GM18520 (cell line): ENCODE measurements at regions not wholly inside any gene's neighbourhood (a gene's known extent, or its start where the extent isn't known, plus 50 kb on each side); places are given as distances from the start of the nearest gene placed in this dataset.
"Not testable (repeated sequence)": the region's sequence is repeated elsewhere in the genome, so short reads cannot be mapped to it uniquely, and the experiment has no call there.

Experiments used
- ATAC-seq: cut with Tn5 transposase; IDR thresholded peaks from one replicate; pipeline ENCODE4 v1.9.1; 2021; ENCODE audit not compliant: unreplicated experiment

DNA sequence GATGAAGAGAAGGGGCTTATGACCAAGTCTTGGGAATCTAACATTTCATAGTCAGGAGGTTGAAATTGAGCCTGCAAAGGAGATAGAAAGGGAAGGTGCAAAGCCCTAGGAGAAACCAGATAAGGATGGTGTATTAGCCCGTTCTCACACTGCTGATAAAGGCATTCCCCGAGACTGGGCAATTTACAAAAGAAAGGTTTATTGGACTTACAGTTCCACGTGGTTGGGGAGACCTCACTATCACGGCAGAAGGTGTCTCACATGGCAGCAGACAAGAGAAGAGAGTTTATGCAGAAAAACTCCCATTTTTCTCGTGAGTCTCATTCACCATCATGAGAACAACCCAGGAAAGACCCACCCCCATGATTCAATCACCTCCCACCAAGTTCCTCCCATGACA is 129.5 kb upstream of the LNX1 start:
- no peak for ATAC-seq

DNA sequence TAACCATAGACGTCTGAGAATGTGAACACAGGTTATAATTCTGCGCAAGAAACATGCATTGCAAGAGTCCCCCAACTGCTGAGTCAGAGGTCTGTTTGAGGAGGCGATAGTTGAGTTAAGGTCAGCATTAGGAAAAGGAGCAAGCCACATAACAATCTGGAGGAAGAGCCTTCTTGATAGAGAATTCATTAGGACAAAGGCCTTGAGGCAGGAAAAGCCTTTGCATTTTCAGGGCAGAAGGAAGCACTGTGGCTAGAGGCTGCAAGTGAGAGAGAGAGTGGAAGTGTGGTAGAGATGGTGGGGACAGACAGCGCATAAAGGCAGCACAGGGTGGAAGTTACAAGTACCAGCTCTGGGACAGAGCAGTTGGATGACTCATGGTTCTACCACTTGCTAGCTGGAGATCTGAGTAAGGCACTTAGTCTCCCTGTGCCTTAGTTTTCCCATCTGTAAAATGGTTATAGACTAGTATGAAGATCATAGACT is 125.8 kb upstream of the LNX1 start:
- no peak for ATAC-seq

DNA sequence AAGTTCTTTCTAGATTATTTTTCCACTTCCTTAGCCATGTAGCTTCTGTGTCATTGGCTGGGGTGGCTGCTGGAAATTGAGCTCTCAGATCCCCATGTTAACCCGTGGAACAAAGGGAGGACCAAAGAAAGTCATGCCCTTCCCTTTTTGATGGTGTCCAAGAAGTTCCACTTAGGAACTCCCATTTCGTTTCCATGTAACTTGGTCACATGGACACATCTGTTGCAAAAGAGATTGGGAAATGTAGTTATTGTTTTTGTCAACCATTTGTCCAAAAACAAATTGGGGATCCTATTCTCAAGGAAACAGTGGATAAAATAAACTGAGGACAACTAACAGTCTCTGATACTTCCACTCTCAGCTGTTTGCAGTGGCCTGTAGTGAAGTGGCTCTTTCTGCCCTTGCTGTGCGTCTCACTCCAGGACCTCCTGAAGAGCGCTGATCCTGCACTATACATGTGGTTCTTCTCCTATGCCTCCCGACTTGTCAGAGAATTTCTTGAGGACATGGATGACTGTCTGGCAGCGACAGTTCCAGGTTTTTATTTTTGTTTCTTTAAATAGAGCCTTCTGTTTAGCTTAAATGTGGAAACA is 125.3 kb upstream of the LNX1 start:
- no peak for ATAC-seq

DNA sequence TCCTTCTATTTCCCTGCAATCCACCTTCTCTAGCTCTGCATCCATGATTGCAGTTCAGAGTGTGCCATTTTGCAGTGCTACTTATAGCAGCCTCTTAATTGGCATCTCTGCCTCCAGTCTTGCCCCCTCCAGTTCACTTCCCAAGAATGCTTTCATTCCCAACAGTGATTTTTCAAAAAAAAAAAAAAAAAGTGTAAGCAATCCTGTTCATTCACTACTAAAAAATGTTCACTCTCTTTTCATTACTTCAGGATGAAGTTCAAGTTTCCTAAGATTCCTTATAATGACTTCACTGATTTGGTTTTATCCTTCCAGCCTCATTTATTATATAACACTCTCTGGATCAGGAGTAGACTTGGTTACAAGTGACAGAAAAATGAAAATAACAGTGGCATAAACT is 124.7 kb upstream of the LNX1 start:
- ATAC-seq: no peak

DNA sequence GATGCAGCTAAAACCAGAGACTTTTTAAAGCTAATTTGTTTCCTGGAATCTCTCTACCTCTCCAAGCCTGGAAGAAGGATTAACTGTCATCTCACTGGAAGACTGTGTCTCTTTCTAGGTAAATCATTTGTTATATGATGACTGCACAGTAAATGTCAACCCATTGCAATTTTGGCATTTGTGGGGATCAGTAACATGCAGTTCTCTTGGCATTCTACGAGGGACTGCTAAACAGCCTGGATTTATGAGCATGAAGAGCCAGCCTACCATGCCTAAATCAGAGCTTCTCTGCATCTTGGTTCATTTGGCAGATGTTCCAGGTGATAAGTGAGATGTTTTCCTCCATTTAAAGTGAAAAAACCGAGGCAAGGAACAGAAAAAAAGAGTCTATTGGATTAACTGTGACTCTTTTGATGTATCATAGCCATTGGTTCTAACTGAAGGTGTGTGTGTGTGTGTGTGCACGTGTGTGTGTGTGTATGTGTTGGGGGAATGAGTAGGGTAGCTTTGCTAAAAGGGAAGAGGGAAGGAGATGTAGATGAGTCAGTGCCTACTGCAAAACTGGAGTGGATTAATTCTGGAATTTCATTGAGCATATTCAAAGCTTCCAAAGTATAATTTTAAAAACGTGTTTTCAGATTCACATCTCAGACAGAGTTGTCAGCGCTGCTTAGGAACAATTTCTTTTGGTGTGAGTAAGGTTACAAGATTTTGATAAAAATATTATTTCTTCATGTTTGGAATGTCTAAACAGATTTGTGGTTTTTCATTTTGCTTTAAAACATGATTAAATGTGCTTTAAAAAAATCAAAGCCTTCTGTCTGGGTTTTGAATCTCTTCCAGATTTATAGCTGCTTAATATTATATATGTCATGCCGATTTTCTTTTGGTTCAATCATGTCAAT is 123.2 kb upstream of the LNX1 start:
- no peak for ATAC-seq

DNA sequence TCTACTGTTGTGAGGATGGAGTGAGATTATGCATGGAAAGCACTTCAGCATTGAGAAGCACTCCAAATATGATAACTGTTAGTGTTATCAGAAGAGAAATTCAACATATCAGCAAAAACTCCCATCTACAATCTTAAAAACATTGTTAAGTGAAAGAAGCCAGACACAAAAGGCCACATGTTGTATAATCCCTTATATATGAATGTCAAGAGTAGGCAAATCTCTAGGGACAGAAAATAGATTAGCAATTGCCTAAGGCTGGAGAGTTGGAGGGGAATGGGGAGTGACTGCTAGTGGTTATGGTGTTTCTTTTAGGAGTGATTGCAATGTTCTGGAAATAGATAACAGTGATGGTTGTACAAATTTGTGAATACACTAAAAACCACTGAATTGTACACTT is 122.5 kb upstream of the LNX1 start:
- ATAC-seq: no peak

DNA sequence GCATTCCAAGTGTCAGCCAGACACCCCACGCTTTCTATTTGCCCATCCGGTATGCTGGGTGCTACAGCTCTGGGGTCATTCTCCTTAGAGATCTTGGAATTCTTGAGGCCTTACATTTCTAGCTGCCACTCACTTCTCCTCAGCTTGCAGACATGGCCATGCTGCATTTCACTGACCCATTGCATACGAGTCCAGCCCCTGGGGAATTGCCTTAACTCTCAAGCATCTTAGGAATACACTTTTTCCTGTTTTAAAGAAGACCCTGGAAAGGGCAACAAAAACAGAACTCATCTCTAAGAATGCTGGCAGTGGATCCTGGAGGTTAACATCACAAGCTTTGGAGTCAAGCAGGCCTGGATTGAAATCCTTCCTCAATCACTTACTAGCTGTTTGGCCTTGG is 122.0 kb upstream of the LNX1 start:
- no peak for ATAC-seq

DNA sequence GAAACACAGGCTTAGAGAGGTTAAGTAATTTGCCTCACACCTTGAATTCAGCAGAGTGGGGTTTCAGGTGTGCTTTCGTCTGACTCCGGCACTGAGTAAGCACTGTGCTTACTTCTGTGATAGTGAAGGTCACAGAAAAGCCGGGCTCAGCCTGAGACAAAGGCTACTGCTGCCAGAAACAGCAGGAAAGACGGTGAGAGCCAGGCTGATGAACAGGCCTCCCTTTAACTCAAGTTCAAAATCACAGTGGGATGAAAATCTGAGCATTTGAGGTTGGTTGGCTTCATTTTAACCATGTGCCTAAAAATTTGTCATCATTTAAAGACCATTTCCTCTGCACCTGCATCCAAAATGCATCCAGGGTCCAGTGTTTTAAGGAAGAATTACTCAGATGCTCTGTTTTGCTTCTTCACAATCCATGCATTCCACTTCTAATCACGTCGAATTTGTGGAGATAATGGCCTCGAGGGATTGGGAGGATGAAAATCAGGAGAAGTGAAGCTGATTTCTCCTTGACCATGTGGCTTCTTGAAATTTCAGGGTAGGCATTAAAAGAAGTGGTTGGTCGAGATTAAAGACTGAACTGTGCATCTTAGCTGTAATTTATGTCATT is 121.2 kb upstream of the LNX1 start:
- no peak for ATAC-seq

DNA sequence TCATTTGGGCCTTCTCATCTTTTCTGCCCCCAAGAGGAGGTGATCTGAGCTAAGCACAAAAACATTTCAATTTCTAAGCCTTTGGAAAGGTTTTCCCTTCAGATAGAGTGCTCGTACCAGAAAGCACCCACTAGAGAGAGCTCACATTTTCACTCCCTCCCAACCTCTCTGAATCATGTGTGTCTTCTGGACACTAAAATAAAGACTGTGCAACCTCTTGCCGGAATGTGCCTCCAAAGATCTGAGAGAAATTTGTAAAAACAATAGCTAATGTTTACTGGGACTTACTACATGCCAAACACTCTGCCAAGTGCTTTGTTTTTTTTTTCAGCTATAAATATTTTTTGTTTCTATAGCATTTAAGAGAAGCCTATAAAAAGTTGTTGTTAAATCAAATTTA is 120.6 kb upstream of the LNX1 start:
- no peak for ATAC-seq

DNA sequence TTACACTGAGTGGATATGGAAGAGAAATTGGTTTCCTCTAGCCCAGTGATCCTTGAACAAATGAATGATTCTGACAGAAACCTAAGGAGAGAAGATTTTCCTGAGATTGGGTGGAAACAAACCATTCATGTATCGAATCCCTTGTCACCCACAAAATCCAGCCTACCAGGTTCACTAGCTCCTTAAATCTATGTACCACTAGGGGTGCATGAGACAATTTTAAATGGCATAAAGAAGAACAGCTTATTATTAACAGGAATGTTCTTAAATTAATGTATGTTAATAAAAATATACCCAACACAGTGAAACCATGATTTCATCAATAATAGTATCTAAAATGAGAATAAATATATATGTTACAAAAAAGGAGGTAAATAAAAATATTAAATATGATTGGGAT is 118.4 kb upstream of the LNX1 start:
- ATAC-seq: no peak

DNA sequence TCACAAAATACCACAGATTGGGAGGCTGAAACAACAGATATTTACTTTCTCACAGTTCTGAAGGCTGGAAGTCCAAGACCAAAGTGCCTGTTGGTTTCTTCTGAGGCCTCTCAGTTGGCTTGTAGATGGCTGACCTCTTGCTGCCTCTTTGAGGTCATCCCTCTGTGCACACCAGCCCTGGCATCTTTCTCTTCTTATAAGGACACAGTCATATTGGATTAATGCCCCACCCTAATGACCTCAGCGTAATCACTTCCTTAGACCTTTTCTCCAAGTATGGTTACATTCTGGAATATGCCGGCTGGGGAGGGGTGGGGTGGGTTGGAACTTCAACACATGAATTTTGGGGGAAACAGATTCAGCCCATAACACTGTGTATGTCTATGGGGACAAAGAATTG is 116.2 kb upstream of the LNX1 start:
- ATAC-seq: no peak

DNA sequence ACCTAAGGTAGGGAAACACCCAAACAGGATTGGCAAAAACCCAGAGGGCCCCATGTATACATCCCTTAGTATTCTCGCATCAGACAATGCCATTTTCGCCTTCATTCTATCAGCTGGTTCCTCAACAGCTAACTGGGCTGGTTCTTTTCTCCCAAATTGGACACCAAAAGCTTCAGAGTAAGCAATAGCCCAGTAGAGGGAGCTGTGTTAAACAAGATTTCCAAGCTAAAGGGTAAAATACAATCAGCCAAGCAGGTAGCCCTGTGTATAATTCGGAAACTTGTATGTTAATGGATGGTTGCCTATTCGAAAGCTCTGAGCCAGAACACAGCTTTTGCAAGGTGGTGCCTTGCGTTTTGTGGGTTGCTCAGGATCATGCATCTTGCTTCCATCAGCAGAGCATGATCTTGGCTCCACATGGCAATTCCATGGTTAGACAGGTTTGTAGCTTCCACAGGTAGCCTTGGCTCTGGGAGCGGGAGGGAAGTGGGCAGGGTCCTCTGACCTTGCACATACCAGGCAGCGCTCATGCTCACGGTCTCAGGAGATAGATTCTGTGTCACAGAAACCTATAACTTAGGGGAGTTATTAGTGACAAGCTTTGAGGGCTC is 115.2 kb upstream of the LNX1 start:
- ATAC-seq: peak; percentile 39

DNA sequence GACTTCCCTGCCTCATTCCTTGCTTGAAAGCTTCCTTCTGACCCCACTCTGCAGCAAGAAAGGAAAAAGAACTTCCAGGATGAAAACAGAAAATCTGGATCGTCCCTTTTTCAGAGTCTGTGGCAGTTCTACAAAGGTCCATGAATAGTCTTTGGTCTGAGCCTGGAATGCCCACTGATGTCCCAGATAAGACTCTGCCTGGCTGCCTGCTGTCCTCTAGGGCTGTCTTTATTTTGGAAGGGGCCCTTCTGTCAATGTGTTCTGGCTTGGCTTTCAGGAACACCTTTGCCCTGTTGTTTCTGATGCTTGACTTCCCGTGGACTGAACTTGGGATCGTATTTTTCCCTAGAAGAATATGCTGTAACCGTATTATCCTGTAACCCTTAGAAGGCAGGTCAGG is 114.7 kb upstream of the LNX1 start:
- no peak for ATAC-seq

DNA sequence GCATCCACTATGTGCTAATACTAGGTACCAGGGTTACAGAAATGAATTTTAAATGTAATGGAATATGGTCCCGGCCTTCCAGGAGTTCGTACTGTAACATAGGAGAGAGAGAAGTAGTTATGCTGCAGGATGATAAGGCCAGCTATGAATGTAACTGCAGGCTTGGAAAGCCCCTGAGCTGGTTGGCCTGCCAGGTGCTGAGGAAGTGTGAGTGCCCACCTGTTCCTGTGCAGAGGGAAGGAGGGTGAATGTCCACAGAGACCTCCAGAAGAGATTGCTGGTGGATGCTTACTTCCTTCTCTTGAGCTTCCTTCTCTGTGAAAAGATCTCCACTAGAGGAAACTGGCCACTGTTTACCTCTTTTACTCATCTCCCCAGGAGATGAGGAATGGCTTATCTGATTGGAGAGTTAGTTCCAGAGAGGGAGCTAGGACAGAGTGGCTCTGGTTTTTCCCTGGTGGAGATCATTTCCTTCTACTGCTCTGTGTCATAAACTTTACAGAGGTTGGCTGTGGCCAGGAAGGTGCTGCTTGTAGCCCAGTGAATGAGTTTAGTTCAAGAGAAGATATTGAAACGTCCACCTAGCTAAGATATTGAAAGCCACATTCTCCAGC is 114.0 kb upstream of the LNX1 start:
- ATAC-seq: no peak

DNA sequence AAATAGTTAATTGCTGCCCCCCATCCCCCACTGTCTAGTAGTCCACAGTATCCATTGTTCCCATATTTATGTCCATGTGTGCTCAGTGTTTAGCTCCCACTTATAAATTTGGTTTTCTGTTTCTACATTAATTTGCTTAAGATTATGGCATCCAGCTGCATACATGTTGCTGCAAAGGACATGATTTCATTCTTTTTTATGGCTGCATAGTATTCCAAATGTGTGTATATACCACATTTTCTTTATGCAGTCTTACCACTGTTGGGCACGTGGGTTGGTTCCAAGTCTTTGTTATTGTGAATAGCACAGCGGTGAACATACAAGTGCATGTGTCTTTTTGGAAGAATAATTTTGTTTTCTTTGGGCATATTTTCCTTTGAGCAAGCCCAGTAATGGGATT is 113.0 kb upstream of the LNX1 start:
- no peak for ATAC-seq

DNA sequence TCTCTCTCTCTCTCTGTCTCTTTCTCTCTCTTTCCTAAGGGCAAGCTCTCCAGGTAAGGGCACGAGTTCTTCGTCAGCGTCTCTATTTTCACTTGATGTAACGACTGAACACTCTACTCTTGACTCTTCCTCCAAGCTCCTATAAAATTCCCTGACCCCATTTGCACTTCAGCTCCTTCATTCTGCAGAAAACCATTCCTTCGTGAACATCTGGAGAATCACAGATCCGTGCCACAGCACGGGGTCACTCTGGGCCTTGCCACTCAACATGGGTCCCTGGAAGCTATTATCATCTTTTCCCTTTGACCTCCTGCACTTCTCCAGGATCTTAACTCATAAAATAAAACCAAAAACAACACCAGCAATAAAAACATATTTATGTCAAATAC is 112.0 kb upstream of the LNX1 start:
- ATAC-seq: no peak

DNA sequence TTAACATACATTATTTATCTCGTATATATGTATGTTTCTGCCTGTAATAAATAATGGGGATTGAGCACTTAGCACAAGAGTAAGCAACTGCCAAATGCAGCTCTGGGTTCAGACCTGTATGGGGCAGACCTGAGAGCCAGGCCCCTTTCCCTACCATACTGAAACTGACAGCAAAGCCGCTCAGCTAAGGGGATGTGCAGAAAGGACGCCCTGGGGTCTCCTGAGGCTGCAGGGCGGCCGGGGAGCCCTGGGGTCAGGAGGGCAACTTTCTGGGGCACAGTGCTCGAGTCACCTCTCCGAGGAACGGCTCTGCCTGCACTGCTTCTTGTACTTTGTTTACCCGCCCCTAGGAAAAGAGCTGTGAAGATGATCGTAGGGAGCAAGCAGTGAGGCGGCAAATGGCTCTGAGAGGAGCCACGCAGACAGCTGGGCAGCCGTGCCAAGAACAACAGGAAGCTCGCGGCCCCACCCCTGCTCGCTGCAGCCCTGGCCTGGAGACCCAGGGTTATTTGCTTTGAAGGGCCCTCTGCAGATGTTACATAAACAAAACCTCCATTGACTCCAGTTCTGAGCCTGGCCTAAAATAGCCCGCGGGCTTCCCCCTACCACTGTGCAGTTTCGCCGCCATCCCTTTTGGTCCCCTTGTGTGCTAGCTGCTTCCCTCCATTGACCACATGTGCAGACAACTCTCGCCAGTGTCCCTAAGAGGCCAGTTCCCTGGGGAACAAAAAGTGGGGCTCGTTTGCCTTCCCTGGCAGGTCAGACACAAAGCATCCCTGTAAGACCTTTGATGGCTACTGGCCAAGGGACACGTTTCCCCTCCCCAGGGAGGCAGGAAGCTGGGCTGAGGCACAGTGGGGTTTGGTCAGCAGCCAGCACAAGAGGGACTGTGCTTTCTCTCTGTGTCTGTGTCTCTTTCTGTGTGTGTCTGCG is 111.3 kb upstream of the LNX1 start:
- peak; percentile 48 for ATAC-seq

DNA sequence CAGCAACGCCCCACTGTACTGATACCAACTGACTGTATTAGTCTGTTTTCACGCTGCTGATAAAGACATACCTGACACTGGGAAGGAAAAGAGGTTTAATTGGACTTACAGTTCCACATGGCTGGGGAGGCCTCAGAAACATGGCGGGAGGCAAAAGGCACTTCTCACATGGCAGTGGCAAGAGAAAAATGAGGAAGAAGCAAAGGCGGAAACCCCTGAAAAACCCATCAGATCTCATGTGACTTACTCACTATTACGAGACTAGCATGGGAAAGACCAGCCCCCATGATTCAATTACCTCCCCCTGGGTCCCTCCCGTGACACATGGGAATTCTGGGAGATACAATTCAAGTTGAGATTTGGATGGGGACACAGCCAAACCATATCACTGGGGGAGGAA is 110.0 kb upstream of the LNX1 start:
- ATAC-seq: not testable (repeated sequence)

DNA sequence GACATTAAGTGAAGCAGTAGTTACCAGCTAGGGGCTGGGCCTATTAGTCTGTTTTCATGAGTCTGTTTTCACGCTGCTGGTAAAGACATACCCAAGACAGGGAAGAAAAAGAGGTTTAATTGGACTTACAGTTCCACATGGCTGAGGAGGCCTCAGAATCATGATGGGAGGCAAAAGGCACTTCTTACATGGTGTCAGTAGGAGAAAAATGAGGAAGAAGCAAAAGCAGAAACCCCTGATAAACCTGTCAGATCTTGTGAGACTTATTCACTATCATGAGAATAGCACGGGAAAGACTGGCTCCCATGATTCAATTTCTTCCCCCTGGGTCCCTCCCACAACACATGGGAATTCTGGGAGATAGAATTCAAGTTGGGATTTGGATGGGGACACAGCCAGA is 108.0 kb upstream of the LNX1 start:
- not testable (repeated sequence) for ATAC-seq

DNA sequence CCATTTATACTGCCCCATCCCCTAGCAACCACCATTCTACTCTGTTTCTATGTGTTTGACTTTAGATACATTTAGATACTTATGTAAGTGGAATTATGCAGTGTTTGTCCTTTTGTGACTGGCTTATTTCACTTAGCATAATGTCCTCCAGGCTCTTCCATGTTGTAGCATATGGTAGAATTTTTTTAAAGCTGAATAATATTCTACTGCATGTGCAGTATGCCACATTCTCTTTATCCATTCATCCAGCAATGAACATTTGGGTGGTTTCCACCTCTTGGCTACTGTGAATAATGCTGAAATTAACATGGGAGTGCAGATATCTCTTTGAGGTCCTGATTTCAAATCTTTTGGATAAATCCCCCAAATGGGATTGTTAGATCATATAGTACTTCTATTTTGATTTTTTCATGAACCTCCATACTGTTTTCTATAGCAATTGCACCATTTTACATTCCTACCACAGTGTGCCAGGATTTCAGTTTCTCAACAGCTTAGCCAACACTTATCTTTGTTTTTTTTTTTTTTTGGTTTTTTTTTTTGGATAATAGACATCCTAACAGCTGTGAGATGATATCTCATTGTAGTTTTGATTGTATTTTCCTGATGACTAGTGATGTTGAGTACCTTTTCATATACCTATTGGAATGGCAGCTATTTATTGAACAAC is 105.9 kb upstream of the LNX1 start:
- ATAC-seq: no peak
